Muscle layer of duodenum (tissue), 2 donors: ENCODE measurements at regions not wholly inside any gene's neighbourhood (a gene's known extent, or its start where the extent isn't known, plus 50 kb on each side); places are given as distances from the start of the nearest gene placed in this dataset.

Experiments used
- H3K27ac ChIP-seq: one replicate; pipeline ENCODE4 v1.7.0; 2013; ENCODE audit warnings: mild to moderate bottlenecking, low read length
- H3K27me3 ChIP-seq: one replicate; pipeline ENCODE4 v1.7.0; 2013; ENCODE audit warnings: low read depth, mild to moderate bottlenecking, control low read depth, low read length
- H3K36me3 ChIP-seq, 2 donors: one replicate each; pipeline ENCODE4 v1.7.0; 2013; ENCODE audit warnings: low read length in 2 of 2, control low read depth in 1 of 2, mild to moderate bottlenecking in 1 of 2; ENCODE audit not compliant: insufficient read depth in 2 of 2, control insufficient read depth in 1 of 2
- H3K4me1 ChIP-seq, 2 donors: one replicate each; pipeline ENCODE4 v1.7.0; 2013; ENCODE audit warnings: low read length in 2 of 2, mild to moderate bottlenecking in 2 of 2, control low read depth in 1 of 2, moderate library complexity in 1 of 2; ENCODE audit not compliant: insufficient read depth in 2 of 2, control insufficient read depth in 1 of 2
- H3K4me3 ChIP-seq, 2 donors: one replicate each; pipeline ENCODE4 v1.7.0; 2013; ENCODE audit warnings: low read length in 2 of 2, low read depth in 1 of 2, mild to moderate bottlenecking in 1 of 2
- H3K9me3 ChIP-seq, 2 donors: one replicate each; pipeline ENCODE4 v1.7.0; 2013; ENCODE audit warnings: low read length in 2 of 2, control low read depth in 1 of 2, mild to moderate bottlenecking in 1 of 2; ENCODE audit not compliant: control insufficient read depth in 1 of 2
- donor health status: healthy.

- H3K36me3 ChIP-seq: no peaks in the 10 kb centered on the region
- no peaks in the 10 kb centered on the region for H3K27me3 ChIP-seq
- no peak overlapping the region for H3K4me3 ChIP-seq
- no peaks in the 10 kb centered on the region for H3K4me1 ChIP-seq
- H3K9me3 ChIP-seq: no peaks in the 10 kb centered on the region
- no peak overlapping the region for H3K27ac ChIP-seq
Measured at GRCh38 chr3:105083945-105084344, 282.8 kb upstream of the ALCAM start.

- no peaks in the 10 kb centered on the region for H3K36me3 ChIP-seq
Measured at GRCh38 chr3:105085506-105085905, 281.2 kb upstream of the ALCAM start.

GRCh38 chr3:105093371-105094252 is 273.1 kb upstream of the ALCAM start:
- Histone ChIP-seq H3K4me1 (no peaks in the 10 kb centered on the region), H3K36me3 (no peaks in the 10 kb centered on the region), H3K27me3 (no peaks in the 10 kb centered on the region), H3K9me3 (peaks cover 0 to 4% of the 10 kb centered on the region in 2 donors), H3K4me3 (no peak overlapping the region), H3K27ac (no peak overlapping the region)

More at GRCh38 chr3:105085506-105085905, 281.2 kb upstream of the ALCAM start:
- no peaks in the 10 kb centered on the region for H3K9me3 ChIP-seq
- H3K4me1 ChIP-seq: no peaks in the 10 kb centered on the region
- no peaks in the 10 kb centered on the region for H3K27me3 ChIP-seq
- H3K27ac ChIP-seq: no peak overlapping the region
- no peak overlapping the region for H3K4me3 ChIP-seq

GRCh38 chr3:105094588-105094987 is 272.1 kb upstream of the ALCAM start:
- Histone ChIP-seq H3K27me3 (no peaks in the 10 kb centered on the region), H3K27ac (no peak overlapping the region), H3K9me3 (peaks cover 0 to 4% of the 10 kb centered on the region in 2 donors)

GRCh38 chr3:105096071-105096470 is 270.6 kb upstream of the ALCAM start:
- Histone ChIP-seq H3K9me3 (peaks cover 0 to 4% of the 10 kb centered on the region in 2 donors), H3K27me3 (no peaks in the 10 kb centered on the region), H3K4me3 (no peak overlapping the region), H3K27ac (no peak overlapping the region), H3K4me1 (no peaks in the 10 kb centered on the region), H3K36me3 (no peaks in the 10 kb centered on the region)

More at GRCh38 chr3:105094588-105094987, 272.1 kb upstream of the ALCAM start:
- Histone ChIP-seq H3K4me1 (no peaks in the 10 kb centered on the region), H3K36me3 (no peaks in the 10 kb centered on the region), H3K4me3 (no peak overlapping the region)

GRCh38 chr3:105101603-105102002 is 265.1 kb upstream of the ALCAM start:
- no peaks in the 10 kb centered on the region for H3K27me3 ChIP-seq
- H3K36me3 ChIP-seq: no peaks in the 10 kb centered on the region
- no peaks in the 10 kb centered on the region for H3K9me3 ChIP-seq
- H3K4me1 ChIP-seq: no peaks in the 10 kb centered on the region
- no peak overlapping the region for H3K27ac ChIP-seq
- H3K4me3 ChIP-seq: no peak overlapping the region

- H3K9me3 ChIP-seq: no peaks in the 10 kb centered on the region
- no peaks in the 10 kb centered on the region for H3K4me1 ChIP-seq
- H3K27me3 ChIP-seq: no peaks in the 10 kb centered on the region
- no peak overlapping the region for H3K27ac ChIP-seq
- H3K4me3 ChIP-seq: no peak overlapping the region
- H3K36me3 ChIP-seq: no peaks in the 10 kb centered on the region
Measured at GRCh38 chr3:105103139-105103538, 263.6 kb upstream of the ALCAM start.

GRCh38 chr3:105108823-105109222 is 257.9 kb upstream of the ALCAM start:
- Histone ChIP-seq H3K27me3 (no peaks in the 10 kb centered on the region), H3K4me1 (no peaks in the 10 kb centered on the region), H3K27ac (no peak overlapping the region), H3K36me3 (no peaks in the 10 kb centered on the region), H3K4me3 (no peak overlapping the region), H3K9me3 (peaks cover 0 to 4% of the 10 kb centered on the region in 2 donors)

- Histone ChIP-seq H3K27ac (no peak overlapping the region), H3K36me3 (no peaks in the 10 kb centered on the region), H3K27me3 (no peaks in the 10 kb centered on the region), H3K4me1 (no peaks in the 10 kb centered on the region), H3K4me3 (no peak overlapping the region), H3K9me3 (no peaks in the 10 kb centered on the region)
Measured at GRCh38 chr3:105118905-105119304, 247.8 kb upstream of the ALCAM start.

- Histone ChIP-seq H3K36me3 (no peaks in the 10 kb centered on the region), H3K27ac (no peak overlapping the region), H3K4me3 (no peak overlapping the region), H3K4me1 (no peaks in the 10 kb centered on the region), H3K27me3 (no peaks in the 10 kb centered on the region), H3K9me3 (no peaks in the 10 kb centered on the region)
Measured at GRCh38 chr3:105119801-105120340, 246.8 kb upstream of the ALCAM start.

GRCh38 chr3:105130911-105131310 is 235.8 kb upstream of the ALCAM start:
- Histone ChIP-seq H3K36me3 (no peaks in the 10 kb centered on the region), H3K27ac (no peak overlapping the region)

More at GRCh38 chr3:105130911-105131310, 235.8 kb upstream of the ALCAM start:
- Histone ChIP-seq H3K27me3 (no peaks in the 10 kb centered on the region), H3K4me1 (no peaks in the 10 kb centered on the region), H3K9me3 (peaks cover 0 to 7% of the 10 kb centered on the region in 2 donors), H3K4me3 (no peak overlapping the region)
